Right renal cortex interstitium (tissue), 3 donors: ENCODE measurements at regions not wholly inside any gene's neighbourhood (a gene's known extent, or its start where the extent isn't known, plus 50 kb on each side); places are given as distances from the start of the nearest gene placed in this dataset.
"Not testable (repeated sequence)": the region's sequence is repeated elsewhere in the genome, so short reads cannot be mapped to it uniquely, and the experiment has no call there.

Experiments
- DNase-seq, 3 donors: peaks; one replicate each; pipeline ENCODE4 v3.0.0-alpha.2; 2013; ENCODE audit warnings: low read depth in 3 of 3, low spot score in 2 of 3

- no peak for DNase-seq
Measured at GRCh38 chr13:55553701-55554100, 1587.0 kb upstream of the PRR20A start.

GRCh38 chr13:55554741-55555140 is 1586.0 kb upstream of the PRR20A start:
- DNase-seq: no peak

- no peak for DNase-seq
Measured at GRCh38 chr13:55560331-55560730, 1580.4 kb upstream of the PRR20A start.

DNA sequence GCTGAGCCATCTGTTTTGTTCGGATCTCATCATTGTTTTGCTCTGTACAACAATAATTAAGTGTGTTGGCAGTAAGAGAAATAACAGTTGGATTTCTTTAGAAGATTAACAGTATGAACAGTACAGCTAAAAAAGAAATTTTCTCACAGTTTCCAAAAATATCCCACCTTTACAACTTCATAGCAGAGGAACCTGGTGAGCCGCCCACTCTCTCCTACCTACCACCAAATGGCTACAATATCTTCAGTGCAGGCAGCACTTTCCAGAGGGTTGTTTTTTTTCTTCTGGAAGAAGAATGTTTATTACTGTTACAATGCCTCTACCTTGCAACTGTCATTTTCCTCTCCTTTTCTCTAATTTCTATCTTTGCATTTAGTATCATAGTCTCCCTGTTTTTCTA is 1577.5 kb upstream of the PRR20A start:
- DNase-seq: no peak

DNA sequence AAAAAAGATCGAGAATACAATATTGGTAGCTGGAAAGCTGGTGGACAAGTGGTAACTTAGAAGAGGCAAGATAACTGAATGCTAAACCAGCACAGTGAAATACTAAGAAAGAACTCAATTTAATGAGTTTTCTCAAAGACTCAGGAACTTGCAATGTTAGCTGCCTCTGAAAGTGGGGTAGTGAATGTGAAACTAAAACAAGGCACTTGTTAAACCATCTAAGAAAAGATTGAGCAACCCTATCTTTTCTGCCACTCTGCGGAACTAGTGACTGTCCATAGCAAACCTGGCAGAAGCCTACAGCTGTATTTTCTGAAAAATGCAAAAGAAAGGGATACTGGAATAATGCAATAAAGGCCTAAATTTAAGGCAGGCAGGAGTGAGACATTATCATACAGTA is 1574.4 kb upstream of the PRR20A start:
- no peak for DNase-seq

GRCh38 chr13:55566779-55567178 is 1573.9 kb upstream of the PRR20A start:
- no peak for DNase-seq

DNA sequence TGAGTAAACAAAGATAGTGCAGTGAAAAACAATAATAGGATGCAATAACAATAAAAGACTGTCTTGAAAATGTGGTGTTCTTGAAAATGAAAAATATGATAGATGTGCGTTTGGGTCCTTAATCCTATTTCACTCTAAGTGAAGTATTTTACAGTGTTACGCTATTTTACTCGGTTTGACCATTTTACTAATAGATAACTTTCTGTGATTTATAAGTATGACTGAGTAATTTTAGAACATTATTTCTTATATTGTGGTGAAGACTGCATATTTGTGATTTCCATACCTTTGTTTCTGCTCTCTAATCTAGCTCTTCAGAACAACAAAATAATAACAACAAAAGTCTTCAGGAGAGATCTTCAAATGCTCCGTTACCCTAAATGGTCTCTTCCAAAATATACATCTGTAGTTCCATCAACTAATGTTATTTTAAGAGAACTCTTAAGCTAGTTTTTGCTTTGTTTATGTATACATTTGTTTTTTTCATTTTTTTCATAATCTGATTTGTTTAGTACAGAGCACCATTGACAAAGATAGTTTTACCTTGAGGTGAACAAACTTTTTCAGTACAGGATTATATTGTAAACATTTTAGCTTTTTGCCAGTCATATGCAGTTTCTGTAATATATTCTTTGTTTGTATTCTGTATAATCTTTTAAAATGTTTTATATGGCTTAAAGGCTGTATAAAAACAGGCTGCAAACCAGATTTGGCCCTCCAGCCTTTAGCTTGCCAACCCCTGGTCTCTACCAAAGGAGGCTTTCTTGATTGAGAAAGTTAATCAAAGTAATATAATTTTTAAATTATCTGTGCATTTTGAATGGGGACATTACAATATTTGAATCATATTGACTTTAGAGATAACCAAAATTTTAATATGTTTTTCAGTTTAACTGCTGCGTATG is 1572.7 kb upstream of the PRR20A start:
- no peak for DNase-seq

DNA sequence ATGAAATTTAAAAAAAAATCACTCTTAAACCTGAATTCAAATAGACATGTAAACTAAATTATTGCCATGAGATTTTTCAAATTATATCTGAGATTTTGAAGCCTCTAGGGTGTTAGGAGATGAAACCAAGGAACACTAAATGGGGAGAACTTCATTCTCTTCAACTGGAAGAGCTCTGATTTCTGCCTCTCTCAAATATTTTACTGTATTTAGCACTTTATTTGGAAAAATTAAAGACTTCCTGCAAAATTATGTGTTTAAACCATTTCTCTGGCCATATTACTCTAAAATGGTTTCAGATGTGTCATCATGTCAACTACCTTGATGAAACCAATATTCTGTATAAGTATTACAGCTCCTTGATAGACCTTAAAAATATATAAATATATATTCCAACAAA is 1571.6 kb upstream of the PRR20A start:
- no peak for DNase-seq

DNA sequence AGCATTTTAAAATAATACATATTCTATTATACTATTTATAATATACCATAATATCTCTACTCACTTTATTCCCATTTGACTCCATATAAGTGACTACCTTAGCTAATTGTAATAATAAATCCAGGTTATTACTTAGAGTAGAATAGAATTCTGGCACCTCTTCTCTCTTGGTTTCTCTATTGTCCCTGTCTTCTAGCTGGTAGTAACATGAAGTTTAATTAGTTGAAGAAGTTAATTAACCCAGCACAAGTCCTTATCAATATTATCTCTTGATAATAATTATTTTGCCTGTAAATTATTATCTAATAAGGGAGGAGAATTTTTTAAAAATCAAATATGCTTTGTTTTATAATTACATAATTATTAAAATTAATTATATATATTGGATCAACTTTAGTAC is 1571.2 kb upstream of the PRR20A start:
- DNase-seq: no peak

GRCh38 chr13:55570371-55570770 is 1570.3 kb upstream of the PRR20A start:
- DNase-seq: no peak

- DNase-seq: no peak
Measured at GRCh38 chr13:55571237-55571867, 1569.4 kb upstream of the PRR20A start.

- no peak for DNase-seq
Measured at GRCh38 chr13:55572408-55572807, 1568.3 kb upstream of the PRR20A start.

GRCh38 chr13:55572862-55573261 is 1567.9 kb upstream of the PRR20A start:
- no peak for DNase-seq

GRCh38 chr13:55573565-55573964 is 1567.2 kb upstream of the PRR20A start:
- DNase-seq: no peak

GRCh38 chr13:55576389-55576788 is 1564.3 kb upstream of the PRR20A start:
- DNase-seq: no peak

DNA sequence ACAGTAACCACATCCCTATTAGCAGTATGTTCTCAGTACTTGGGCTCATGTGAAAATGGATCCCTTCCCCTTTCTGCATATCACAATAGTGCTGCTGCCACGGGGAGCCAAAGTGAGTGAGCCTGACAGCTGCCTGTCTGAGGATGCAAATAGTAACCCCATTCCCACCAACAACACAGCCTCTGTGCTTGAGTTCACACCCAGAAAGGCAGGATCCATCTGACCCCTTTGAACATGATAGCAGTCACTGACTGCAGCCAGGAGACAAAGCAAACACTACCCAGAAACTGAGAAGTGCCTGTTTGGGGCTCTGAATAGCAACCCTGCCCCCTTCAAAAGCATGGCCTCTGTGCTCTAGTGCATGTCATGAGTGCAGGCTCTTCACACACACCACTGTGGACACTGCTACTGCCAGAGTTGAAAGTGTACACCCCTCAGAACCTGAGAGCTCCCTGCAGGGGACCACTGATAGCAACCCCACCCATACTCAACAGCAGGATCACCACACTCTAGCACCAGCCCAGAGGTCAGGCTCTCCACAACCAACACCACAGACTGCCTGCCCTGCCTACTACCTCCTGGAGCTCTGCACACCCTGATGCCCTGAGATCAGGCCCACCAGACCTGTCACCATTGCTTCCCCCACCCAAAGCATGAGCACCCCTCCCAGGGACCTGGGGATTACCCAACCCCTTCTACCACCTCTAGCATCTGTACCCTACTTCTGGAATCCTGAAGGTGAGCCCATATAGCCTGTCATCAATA is 1563.5 kb upstream of the PRR20A start:
- DNase-seq: no peak

GRCh38 chr13:55577847-55578210 is 1562.9 kb upstream of the PRR20A start:
- DNase-seq: no peak

DNA sequence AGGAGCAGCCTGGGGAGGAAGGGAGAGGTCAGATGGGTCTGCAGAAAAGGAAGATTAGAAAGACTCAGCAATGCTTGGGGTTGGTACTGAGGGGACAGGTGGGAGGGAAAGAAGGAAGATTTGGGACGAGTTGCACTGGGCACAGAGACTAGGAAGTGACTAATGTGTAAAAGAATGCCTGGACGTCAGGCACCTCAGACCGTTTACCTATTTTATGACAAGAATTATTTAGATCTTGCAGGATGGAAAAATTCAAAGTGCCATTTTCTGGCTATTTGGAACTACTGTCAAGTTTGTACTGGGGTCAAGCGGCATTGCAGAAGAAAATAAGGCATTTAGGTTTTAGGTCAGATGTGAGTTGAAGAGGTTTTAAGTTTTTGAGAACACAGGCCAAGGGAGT is 1558.4 kb upstream of the PRR20A start:
- not testable (repeated sequence) for DNase-seq

DNA sequence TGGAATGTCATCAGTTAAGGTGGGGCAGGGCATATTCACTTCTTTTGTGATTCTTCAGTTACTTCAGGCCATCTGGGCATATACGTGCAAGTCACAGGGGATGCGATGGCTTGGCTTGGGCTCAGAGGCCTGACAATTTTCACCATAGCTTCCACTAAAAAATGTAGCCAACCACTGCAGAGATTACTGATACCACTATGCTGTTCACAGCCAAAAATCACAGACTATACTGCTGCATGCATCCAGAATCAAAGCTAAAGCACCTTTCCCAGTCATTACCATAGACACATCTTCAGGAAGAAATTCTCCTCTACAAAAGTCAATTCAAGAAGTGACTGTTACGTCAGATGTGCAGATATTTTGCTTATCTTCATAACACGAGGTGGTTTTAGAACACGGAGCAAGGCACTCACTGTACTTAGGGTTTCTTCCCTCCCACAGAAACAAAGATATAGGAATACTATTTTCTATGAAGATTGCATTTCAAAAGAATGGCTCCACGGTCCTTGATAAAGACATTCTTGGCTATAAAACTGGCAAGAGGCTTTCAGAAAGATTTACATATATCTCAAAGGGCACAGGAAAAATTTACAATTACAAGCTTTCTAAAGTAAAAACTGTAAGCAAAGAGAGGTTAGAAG is 1556.6 kb upstream of the PRR20A start:
- no peak for DNase-seq

GRCh38 chr13:55602784-55603183 is 1537.9 kb upstream of the PRR20A start:
- DNase-seq: no peak

- DNase-seq: no peak
Measured at GRCh38 chr13:55606045-55606665, 1534.6 kb upstream of the PRR20A start.
